SJCRH30 (cell line): ENCODE measurements at regions not wholly inside any gene's neighbourhood (a gene's known extent, or its start where the extent isn't known, plus 50 kb on each side); places are given as distances from the start of the nearest gene placed in this dataset.
A peak's percentile ranks its signal among the peaks of the same experiment; 100 is the strongest.

Source experiments
- DNase-seq, 2 experiments: peaks; one replicate each; pipeline ENCODE4 v3.0.0-alpha.2; 2015 to 2020
- H3K27ac ChIP-seq: fragments of 250-450 bp; sonication (Bioruptor Pico); 2 replicates; pipeline ENCODE4 v1.5.1; 2020; ENCODE audit warnings: mild to moderate bottlenecking, moderate library complexity
- H3K27me3 ChIP-seq: fragments of 250-450 bp; sonication (Bioruptor Pico); 2 replicates; pipeline ENCODE4 v1.5.1; 2020; ENCODE audit warnings: mild to moderate bottlenecking, moderate library complexity
- H3K36me3 ChIP-seq: fragments of 250-450 bp; sonication (Bioruptor Pico); 2 replicates; pipeline ENCODE4 v1.5.1; 2020; ENCODE audit warnings: mild to moderate bottlenecking, moderate library complexity
- H3K4me1 ChIP-seq: fragments of 250-450 bp; sonication (Bioruptor Pico); 2 replicates; pipeline ENCODE4 v1.5.1; 2020; ENCODE audit warnings: mild to moderate bottlenecking, moderate library complexity
- H3K4me3 ChIP-seq: fragments of 250-450 bp; sonication (Bioruptor Pico); 2 replicates; pipeline ENCODE4 v1.5.1; 2020; ENCODE audit warnings: mild to moderate bottlenecking, moderate library complexity
- H3K9me3 ChIP-seq: fragments of 250-450 bp; sonication (Bioruptor Pico); replicated peaks from 2 replicates; pipeline ENCODE4 v1.5.1; 2020; ENCODE audit warnings: mild to moderate bottlenecking, moderate library complexity

GRCh38 chr4:124386648-124387047, 325.9 kb downstream of the ANKRD50 start:
- Histone ChIP-seq H3K27ac (no peak overlapping the region), H3K36me3 (no peaks in the 10 kb centered on the region), H3K27me3 (no peaks in the 10 kb centered on the region), H3K4me3 (no peak overlapping the region), H3K9me3 (no peaks in the 10 kb centered on the region), H3K4me1 (no peaks in the 10 kb centered on the region)
- DNase-seq = no peak

- DNase-seq = no peak
- no peak overlapping the region for H3K4me3 ChIP-seq
- H3K36me3 ChIP-seq = no peaks in the 10 kb centered on the region
- no peaks in the 10 kb centered on the region for H3K27me3 ChIP-seq
- no peak overlapping the region for H3K27ac ChIP-seq
- 0 out of 2 replicates have a peak, but pooled peaks cover 2% of the 10 kb centered on the region for H3K9me3 ChIP-seq
- no peaks in the 10 kb centered on the region for H3K4me1 ChIP-seq
Observed at GRCh38 chr4:124389591-124389990, 322.9 kb downstream of the ANKRD50 start.

- Histone ChIP-seq H3K9me3 (0 out of 2 replicates have a peak, but pooled peaks cover 2% of the 10 kb centered on the region), H3K4me1 (no peaks in the 10 kb centered on the region), H3K4me3 (no peak overlapping the region), H3K36me3 (no peaks in the 10 kb centered on the region), H3K27ac (no peak overlapping the region), H3K27me3 (no peaks in the 10 kb centered on the region; the same call in 1 of the 2 replicates)
- no peak for DNase-seq
Observed at GRCh38 chr4:124390861-124391260, 321.7 kb downstream of the ANKRD50 start.

GRCh38 chr4:124396333-124396732, 316.2 kb downstream of the ANKRD50 start:
- 0 out of 2 replicates have a peak, but pooled peaks cover 2% of the 10 kb centered on the region for H3K9me3 ChIP-seq
- no peak for DNase-seq
- H3K27me3 ChIP-seq = no peaks in the 10 kb centered on the region; the same call in 1 of the 2 replicates
- H3K4me1 ChIP-seq = no peaks in the 10 kb centered on the region
- no peaks in the 10 kb centered on the region for H3K36me3 ChIP-seq
- H3K4me3 ChIP-seq = no peak overlapping the region
- no peak overlapping the region for H3K27ac ChIP-seq

- Histone ChIP-seq H3K27ac (no peak overlapping the region), H3K9me3 (no peaks in the 10 kb centered on the region), H3K36me3 (no peaks in the 10 kb centered on the region), H3K4me3 (no peak overlapping the region), H3K4me1 (no peaks in the 10 kb centered on the region), H3K27me3 (no peaks in the 10 kb centered on the region)
- DNase-seq = no peak
Observed at GRCh38 chr4:124401606-124402005, 310.9 kb downstream of the ANKRD50 start.

- H3K27ac ChIP-seq = no peak overlapping the region
- H3K4me3 ChIP-seq = no peak overlapping the region
- H3K9me3 ChIP-seq = no peaks in the 10 kb centered on the region
- H3K36me3 ChIP-seq = no peaks in the 10 kb centered on the region
- no peak for DNase-seq
- no peaks in the 10 kb centered on the region for H3K27me3 ChIP-seq
- no peaks in the 10 kb centered on the region for H3K4me1 ChIP-seq
Observed at GRCh38 chr4:124409044-124409443, 303.5 kb downstream of the ANKRD50 start.

- Histone ChIP-seq H3K9me3 (no peaks in the 10 kb centered on the region), H3K4me1 (no peaks in the 10 kb centered on the region), H3K27me3 (no peaks in the 10 kb centered on the region), H3K27ac (no peak overlapping the region), H3K36me3 (no peaks in the 10 kb centered on the region), H3K4me3 (no peak overlapping the region)
- DNase-seq = no peak
Observed at GRCh38 chr4:124414276-124415040, 298.1 kb downstream of the ANKRD50 start.

- no peak overlapping the region for H3K4me3 ChIP-seq
- H3K27me3 ChIP-seq = no peaks in the 10 kb centered on the region
Observed at GRCh38 chr4:124415146-124415545, 297.4 kb downstream of the ANKRD50 start.

GRCh38 chr4:124417371-124417770, 295.2 kb downstream of the ANKRD50 start:
- DNase-seq = no peak
- no peak overlapping the region for H3K27ac ChIP-seq

More at GRCh38 chr4:124415146-124415545, 297.4 kb downstream of the ANKRD50 start:
- H3K36me3 ChIP-seq = no peaks in the 10 kb centered on the region
- no peaks in the 10 kb centered on the region for H3K9me3 ChIP-seq
- DNase-seq = no peak
- H3K4me1 ChIP-seq = no peaks in the 10 kb centered on the region
- H3K27ac ChIP-seq = no peak overlapping the region

GRCh38 chr4:124420166-124420695, 292.3 kb downstream of the ANKRD50 start:
- Histone ChIP-seq H3K4me3 (no peak overlapping the region), H3K36me3 (no peaks in the 10 kb centered on the region), H3K27me3 (no peaks in the 10 kb centered on the region), H3K27ac (no peak overlapping the region), H3K9me3 (no peaks in the 10 kb centered on the region), H3K4me1 (no peaks in the 10 kb centered on the region)
- no peak for DNase-seq

More at GRCh38 chr4:124417371-124417770, 295.2 kb downstream of the ANKRD50 start:
- Histone ChIP-seq H3K27me3 (no peaks in the 10 kb centered on the region), H3K9me3 (no peaks in the 10 kb centered on the region), H3K36me3 (no peaks in the 10 kb centered on the region), H3K4me1 (no peaks in the 10 kb centered on the region), H3K4me3 (no peak overlapping the region)

GRCh38 chr4:124423160-124423559, 289.4 kb downstream of the ANKRD50 start:
- H3K27me3 ChIP-seq = no peaks in the 10 kb centered on the region
- DNase-seq = no peak
- no peak overlapping the region for H3K27ac ChIP-seq

GRCh38 chr4:124426279-124426678, 286.3 kb downstream of the ANKRD50 start:
- Histone ChIP-seq H3K27me3 (no peaks in the 10 kb centered on the region), H3K36me3 (no peaks in the 10 kb centered on the region), H3K27ac (no peak overlapping the region), H3K4me3 (no peak overlapping the region), H3K4me1 (peaks cover 3% of the 10 kb centered on the region; the same call in 1 of the 2 replicates), H3K9me3 (no peaks in the 10 kb centered on the region)
- no peak for DNase-seq

More at GRCh38 chr4:124423160-124423559, 289.4 kb downstream of the ANKRD50 start:
- Histone ChIP-seq H3K36me3 (no peaks in the 10 kb centered on the region), H3K9me3 (no peaks in the 10 kb centered on the region), H3K4me1 (no peaks in the 10 kb centered on the region), H3K4me3 (no peak overlapping the region)

GRCh38 chr4:124427095-124427767, 285.3 kb downstream of the ANKRD50 start:
- Histone ChIP-seq H3K36me3 (no peaks in the 10 kb centered on the region), H3K27ac (no peak overlapping the region), H3K9me3 (no peaks in the 10 kb centered on the region), H3K27me3 (no peaks in the 10 kb centered on the region), H3K4me3 (no peak overlapping the region), H3K4me1 (peaks cover 3% of the 10 kb centered on the region; the same call in 1 of the 2 replicates)
- DNase-seq = peak in 1 of 2 experiments; percentile 5

- Histone ChIP-seq H3K4me1 (peaks cover 3% of the 10 kb centered on the region; the same call in 1 of the 2 replicates), H3K36me3 (no peaks in the 10 kb centered on the region), H3K9me3 (no peaks in the 10 kb centered on the region), H3K27me3 (no peaks in the 10 kb centered on the region), H3K4me3 (no peak overlapping the region), H3K27ac (no peak overlapping the region)
- DNase-seq = no peak
Observed at GRCh38 chr4:124428648-124429047, 283.9 kb downstream of the ANKRD50 start.

- Histone ChIP-seq H3K27me3 (no peaks in the 10 kb centered on the region), H3K27ac (no peak overlapping the region), H3K4me1 (peaks cover 3% of the 10 kb centered on the region; the same call in 1 of the 2 replicates), H3K4me3 (no peak overlapping the region), H3K36me3 (no peaks in the 10 kb centered on the region), H3K9me3 (no peaks in the 10 kb centered on the region)
- DNase-seq = no peak
Observed at GRCh38 chr4:124429746-124430250, 282.7 kb downstream of the ANKRD50 start.
